Adrenal gland (tissue), 9 donors: ENCODE measurements at regions not wholly inside any gene's neighbourhood (a gene's known extent, or its start where the extent isn't known, plus 50 kb on each side); places are given as distances from the start of the nearest gene placed in this dataset.

ENCODE experiments used
- DNase-seq, 7 donors: peaks; one replicate each; pipeline ENCODE4 v3.0.0-alpha.2; 2019 to 2020
- H3K27ac ChIP-seq, 5 donors: fragments of 200-600 bp; sonication (generic) in 4 of 5; 1 replicate in 3 of 5; 2 replicates in 2 of 5; pipeline versions ENCODE4 v1.5.1 to v1.8.0; 2016 to 2020; ENCODE audit warnings: mild to moderate bottlenecking in 1 of 5
- H3K27me3 ChIP-seq: fragments of 200-600 bp; 2 replicates; pipeline ENCODE4 v1.8.0; 2021
- H3K36me3 ChIP-seq, 2 donors: fragments of 200-600 bp; replicated peaks in 1 of 2; 1 replicate in 1 of 2; 2 replicates in 1 of 2; pipeline versions ENCODE4 v1.5.1 to v1.8.0; 2018 to 2022
- H3K4me1 ChIP-seq, 2 donors: fragments of 200-600 bp; replicated peaks in 1 of 2; 1 replicate in 1 of 2; 2 replicates in 1 of 2; pipeline versions ENCODE4 v1.5.1 to v1.8.0; 2018 to 2021
- H3K4me3 ChIP-seq, 4 donors: fragments of 200-600 bp; sonication (generic) in 3 of 4; one replicate each; pipeline ENCODE4 v1.5.1; 2016 to 2018
- H3K9me3 ChIP-seq, 3 donors: fragments of 200-600 bp; sonication (generic) in 1 of 3; replicated peaks in 1 of 3; 1 replicate in 2 of 3; 2 replicates in 1 of 3; pipeline versions ENCODE4 v1.5.1 to v1.8.0; 2016 to 2021
- CTCF ChIP-seq, 6 experiments: fragments of 450-650 bp in 4 of 6; fragments of 200-600 bp in 2 of 6; sonication (generic) in 1 of 6; IDR thresholded peaks; 1 replicate in 5 of 6; 2 replicates in 1 of 6; pipeline versions ENCODE4 v1.5.1 to v1.8.0; 2016 to 2021; ENCODE audit warnings: antibody characterized with exemption in 6 of 6, mild to moderate bottlenecking in 2 of 6, moderate library complexity in 1 of 6
- POLR2A ChIP-seq, 2 donors: fragments of 450-650 bp; IDR thresholded peaks; one replicate each; pipeline ENCODE4 v1.6.1; 2017; ENCODE audit warnings: antibody characterized with exemption in 2 of 2, mild to moderate bottlenecking in 2 of 2, moderate library complexity in 1 of 2
- WGBS, 4 donors: extraction: QIAGEN DNeasy Blood & Tissue Kit in 2 of 4; methylation state at CpG; one replicate each; pipeline versions ENCODE4 v1.1.5 to v1.1.7; 2013 to 2017; 5-methylcytosine and 5-hydroxymethylcytosine counted together
- intact Hi-C, 2 donors: fragments of 100-400 bp; cut with DNase I; formaldehyde crosslinking; loops; one replicate each; pipeline versions ENCODE4 v1.14.1 to v1.15.0; 2022 to 2023
- donor health status: healthy with polysubstance abuse.
- donor health status: Bipolar disorder and iron deficiency.
- donor health status: DM: yes; HTN: yes; CAD: no.
- donor health status: DM: no; HTN: no; CAD: no.
- donor health status: DM: no; HTN: no; CAD: no.

DNA sequence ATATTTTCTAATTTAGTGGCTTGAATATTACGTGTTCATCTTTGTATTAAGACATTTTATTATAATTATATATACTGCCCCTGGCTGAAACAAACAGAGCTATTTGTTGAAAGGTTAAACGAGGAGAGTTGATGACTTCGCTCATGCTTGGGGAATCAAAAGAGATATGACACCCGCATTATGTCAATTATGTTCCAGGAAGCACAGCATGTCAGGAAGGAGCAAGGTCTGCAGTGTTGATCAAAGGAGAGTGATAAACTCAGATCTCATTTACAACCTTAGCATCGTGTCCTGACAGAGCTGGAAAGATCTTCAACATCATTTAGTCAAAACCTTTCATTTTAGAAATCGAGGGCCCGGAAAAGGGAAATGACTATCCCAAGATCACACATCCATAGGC is 510.1 kb downstream of the TDRD15 start:
- intact Hi-C loops = no loop called here

GRCh38 chr2:21640046-21640445 is 516.3 kb downstream of the TDRD15 start:
- DNase-seq = no peak
- TF ChIP-seq CTCF (IDR thresholded peaks at IDR 0.05) = no peak
- TF ChIP-seq POLR2A (IDR thresholded peaks at IDR 0.05) = no peak
- H3K4me1 ChIP-seq = no peaks in the 10 kb centered on the region
- intact Hi-C loops = no loop called here
- H3K27me3 ChIP-seq = no peaks in the 10 kb centered on the region
- 79 to 89% (median 81%) methylated on average over 2 of the region's 2 CpGs for WGBS, 4 donors
- no peaks in the 10 kb centered on the region for H3K9me3 ChIP-seq
- H3K27ac ChIP-seq = no peak overlapping the region
- no peaks in the 10 kb centered on the region for H3K36me3 ChIP-seq
- H3K4me3 ChIP-seq = no peak overlapping the region

More for the DNA sequence above, 510.1 kb downstream of the TDRD15 start:
- no peak for DNase-seq
- no peaks in the 10 kb centered on the region for H3K27me3 ChIP-seq
- TF ChIP-seq POLR2A (IDR thresholded peaks at IDR 0.05) = no peak
- no peak for TF ChIP-seq CTCF (IDR thresholded peaks at IDR 0.05)
- H3K27ac ChIP-seq = no peak overlapping the region
- H3K4me1 ChIP-seq = no peaks in the 10 kb centered on the region
- no peaks in the 10 kb centered on the region for H3K36me3 ChIP-seq
- H3K4me3 ChIP-seq = no peak overlapping the region
- H3K9me3 ChIP-seq = no peaks in the 10 kb centered on the region
- 66 to 74% (median 67%) methylated on average over 7 of the region's 7 CpGs for WGBS, 4 donors

DNA sequence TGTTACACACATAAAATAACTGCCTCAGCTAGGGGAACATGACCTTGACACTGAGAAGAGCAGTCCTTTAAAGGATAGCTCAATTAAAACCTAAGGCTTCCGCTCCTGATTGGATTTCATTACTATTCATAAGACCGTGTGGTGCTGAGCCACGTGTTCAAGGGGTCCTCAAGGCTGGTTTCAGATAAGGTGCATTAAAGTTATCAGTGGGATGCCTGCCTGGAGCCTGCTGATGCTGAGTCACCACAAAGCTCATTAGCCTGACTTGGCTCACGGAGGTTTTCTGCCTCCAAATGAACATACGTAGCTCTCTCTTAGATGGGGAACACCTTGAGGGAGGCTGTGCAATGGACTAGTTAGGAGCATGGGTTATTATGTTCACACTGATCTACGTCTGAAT is 518.9 kb downstream of the TDRD15 start:
- no peaks in the 10 kb centered on the region for H3K4me1 ChIP-seq
- 42 to 64% (median 47%) methylated on average over 6 of the region's 6 CpGs for WGBS, 4 donors
- DNase-seq = no peak
- H3K36me3 ChIP-seq = no peaks in the 10 kb centered on the region
- no peak overlapping the region for H3K27ac ChIP-seq
- H3K4me3 ChIP-seq = no peak overlapping the region
- no peak for TF ChIP-seq POLR2A (IDR thresholded peaks at IDR 0.05)
- no peak for TF ChIP-seq CTCF (IDR thresholded peaks at IDR 0.05)
- H3K27me3 ChIP-seq = no peaks in the 10 kb centered on the region
- intact Hi-C loops = no loop called here
- H3K9me3 ChIP-seq = no peaks in the 10 kb centered on the region

DNA sequence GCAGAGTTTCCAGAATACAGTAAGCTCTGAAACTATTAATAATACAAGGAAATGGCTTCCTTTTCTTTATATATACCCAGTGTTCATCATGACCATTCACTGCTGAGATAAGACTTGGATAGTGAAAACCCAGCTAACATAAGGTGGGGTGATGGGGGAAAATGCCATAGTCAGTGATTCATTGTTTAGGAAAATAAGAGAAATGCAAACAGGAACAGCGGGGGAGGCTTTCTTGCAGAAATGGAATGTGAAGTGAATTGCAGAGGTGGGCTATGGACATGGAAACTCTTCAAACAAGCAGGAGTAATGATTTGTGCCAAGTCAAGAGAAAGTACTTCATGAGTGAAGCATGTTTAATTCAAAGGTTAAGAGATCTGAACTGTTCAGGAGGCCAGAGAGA is 519.4 kb downstream of the TDRD15 start:
- no peaks in the 10 kb centered on the region for H3K9me3 ChIP-seq
- no peak for DNase-seq
- no peak overlapping the region for H3K27ac ChIP-seq
- intact Hi-C loops = no loop called here
- H3K4me1 ChIP-seq = no peaks in the 10 kb centered on the region
- WGBS, 4 donors = 81 to 97% (median 92%) methylated on average over 1 of the region's 1 CpG
- no peaks in the 10 kb centered on the region for H3K36me3 ChIP-seq
- no peaks in the 10 kb centered on the region for H3K27me3 ChIP-seq
- TF ChIP-seq POLR2A (IDR thresholded peaks at IDR 0.05) = no peak
- TF ChIP-seq CTCF (IDR thresholded peaks at IDR 0.05) = no peak
- no peak overlapping the region for H3K4me3 ChIP-seq
